Lower leg skin (tissue), 4 donors: ENCODE measurements at regions not wholly inside any gene's neighbourhood (a gene's known extent, or its start where the extent isn't known, plus 50 kb on each side); places are given as distances from the start of the nearest gene placed in this dataset.

Experiments
- DNase-seq, 2 donors: peaks; one replicate each; pipeline ENCODE4 v3.0.0-alpha.2; 2019; ENCODE audit warnings: low spot score in 2 of 2
- H3K4me3 ChIP-seq: fragments of 200-600 bp; sonication (generic); 2 replicates; pipeline ENCODE4 v1.5.1; 2017; ENCODE audit warnings: mild to moderate bottlenecking, low read depth; ENCODE audit not compliant: poor library complexity, severe bottlenecking
- POLR2A ChIP-seq, 2 donors: fragments of 450-650 bp; IDR thresholded peaks; one replicate each; pipeline ENCODE4 v1.6.1; 2016 to 2017; ENCODE audit warnings: antibody characterized with exemption in 2 of 2, mild to moderate bottlenecking in 1 of 2, moderate library complexity in 1 of 2
- WGBS, 2 donors: methylation state at CpG; one replicate each; pipeline ENCODE4 v1.1.5; 2018; 5-methylcytosine and 5-hydroxymethylcytosine counted together
- intact Hi-C: fragments of 100-400 bp; cut with DNase I; formaldehyde crosslinking; loops from one replicate; pipeline ENCODE4 v1.15.0; 2023; ENCODE audit warnings: low total_unique reads
- TF ChIP-seq, protein P1 (sequence below), 3 donors: fragments of 450-650 bp; IDR thresholded peaks; one replicate each; pipeline ENCODE4 v1.5.1; 2016; ENCODE audit warnings: antibody characterized with exemption in 3 of 3, mild to moderate bottlenecking in 3 of 3, moderate library complexity in 2 of 3

DNA sequence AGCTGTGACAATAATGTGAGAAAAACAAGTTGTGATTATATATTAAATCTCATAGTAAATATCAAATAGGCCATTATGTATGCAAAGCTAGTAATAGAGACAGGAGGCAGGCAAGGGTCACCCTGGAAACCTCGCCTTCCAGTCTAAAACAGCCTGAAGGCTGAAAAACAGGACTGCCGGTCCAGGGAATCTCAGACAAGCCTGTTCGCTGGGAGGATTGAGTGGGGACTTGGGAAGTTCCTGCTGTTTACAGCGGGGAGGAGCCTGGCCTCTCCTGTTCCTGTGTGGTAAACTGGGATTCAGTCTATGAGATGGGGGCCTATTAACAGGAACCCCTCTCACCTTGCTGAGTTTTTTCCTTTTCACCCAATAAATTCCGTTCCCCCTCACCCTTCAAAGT, 2317.3 kb downstream of the PCDH7 start:
- no peak for DNase-seq
- intact Hi-C loops: no loop called here
- 65 to 76% methylated on average over 5 of the region's 5 CpGs for WGBS, 2 donors
- TF ChIP-seq, protein P1, sequence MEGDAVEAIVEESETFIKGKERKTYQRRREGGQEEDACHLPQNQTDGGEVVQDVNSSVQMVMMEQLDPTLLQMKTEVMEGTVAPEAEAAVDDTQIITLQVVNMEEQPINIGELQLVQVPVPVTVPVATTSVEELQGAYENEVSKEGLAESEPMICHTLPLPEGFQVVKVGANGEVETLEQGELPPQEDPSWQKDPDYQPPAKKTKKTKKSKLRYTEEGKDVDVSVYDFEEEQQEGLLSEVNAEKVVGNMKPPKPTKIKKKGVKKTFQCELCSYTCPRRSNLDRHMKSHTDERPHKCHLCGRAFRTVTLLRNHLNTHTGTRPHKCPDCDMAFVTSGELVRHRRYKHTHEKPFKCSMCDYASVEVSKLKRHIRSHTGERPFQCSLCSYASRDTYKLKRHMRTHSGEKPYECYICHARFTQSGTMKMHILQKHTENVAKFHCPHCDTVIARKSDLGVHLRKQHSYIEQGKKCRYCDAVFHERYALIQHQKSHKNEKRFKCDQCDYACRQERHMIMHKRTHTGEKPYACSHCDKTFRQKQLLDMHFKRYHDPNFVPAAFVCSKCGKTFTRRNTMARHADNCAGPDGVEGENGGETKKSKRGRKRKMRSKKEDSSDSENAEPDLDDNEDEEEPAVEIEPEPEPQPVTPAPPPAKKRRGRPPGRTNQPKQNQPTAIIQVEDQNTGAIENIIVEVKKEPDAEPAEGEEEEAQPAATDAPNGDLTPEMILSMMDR (IDR thresholded peaks at IDR 0.05): no peak
- no peak for TF ChIP-seq POLR2A (IDR thresholded peaks at IDR 0.05)
- H3K4me3 ChIP-seq: no peak overlapping the region

DNA sequence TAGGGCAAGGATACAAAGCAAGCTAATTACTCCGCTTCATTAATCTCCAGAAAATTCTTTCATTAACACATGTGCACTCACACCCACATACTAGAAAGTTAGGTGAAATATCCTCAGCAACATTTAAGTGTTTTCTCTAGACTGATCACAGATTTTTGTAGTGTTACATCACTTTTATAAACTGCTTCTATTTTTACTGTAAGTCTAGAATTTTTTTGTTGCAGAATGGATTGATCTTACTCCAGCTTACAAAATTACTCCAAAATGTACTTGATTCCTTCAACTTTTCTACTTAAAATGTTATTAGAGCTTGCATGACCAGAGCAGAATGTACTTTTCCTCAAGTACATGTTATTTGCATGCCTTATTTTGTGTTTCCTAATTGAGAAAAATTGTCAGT, 2325.2 kb downstream of the PCDH7 start:
- no peak for TF ChIP-seq POLR2A (IDR thresholded peaks at IDR 0.05)
- TF ChIP-seq, protein P1 (IDR thresholded peaks at IDR 0.05): no peak
- H3K4me3 ChIP-seq: no peak overlapping the region
- no peak for DNase-seq
- intact Hi-C loops: no loop called here
- WGBS, 2 donors: 59 to 62% methylated on average over 1 of the region's 1 CpG

DNA sequence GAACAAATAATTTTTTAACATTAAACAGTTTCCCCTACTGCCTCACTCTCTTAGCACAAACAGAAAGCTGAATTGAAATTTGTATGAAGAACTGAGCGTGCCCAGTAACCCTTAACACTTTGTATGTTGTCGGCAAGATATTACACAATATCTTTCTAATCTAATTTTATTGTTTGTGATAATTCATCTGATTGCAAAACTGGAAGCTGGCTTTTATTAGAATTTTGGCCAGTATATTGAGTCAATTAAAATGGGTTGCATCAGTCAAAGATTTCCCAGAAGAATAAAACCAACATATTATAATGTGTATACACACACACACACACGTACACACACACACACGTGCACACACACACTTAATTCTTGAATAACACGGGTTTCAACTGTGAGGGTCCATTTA, 2332.1 kb downstream of the PCDH7 start:
- 60 to 64% methylated on average over 5 of the region's 5 CpGs for WGBS, 2 donors
- intact Hi-C loops: no loop called here
- no peak for DNase-seq
- no peak overlapping the region for H3K4me3 ChIP-seq
- TF ChIP-seq, protein P1 (IDR thresholded peaks at IDR 0.05): no peak
- TF ChIP-seq POLR2A (IDR thresholded peaks at IDR 0.05): no peak

DNA sequence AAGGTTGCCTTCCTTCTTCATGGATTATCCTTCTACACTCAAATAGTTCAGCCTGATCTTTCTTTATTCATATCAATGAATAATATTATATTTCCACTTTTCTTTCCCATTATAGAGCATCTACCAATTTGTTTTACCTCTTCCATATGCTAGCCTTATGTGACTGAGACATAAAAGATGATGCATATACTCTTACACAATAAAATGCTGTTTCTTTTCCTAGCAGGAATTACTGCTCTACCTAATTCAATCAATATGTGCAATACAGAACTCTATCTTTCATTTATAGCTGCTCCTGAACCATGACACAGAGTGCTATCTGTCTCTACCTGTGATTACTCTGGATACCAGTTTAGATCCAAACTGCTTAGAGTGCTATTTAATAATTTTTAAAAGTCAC, 2334.0 kb downstream of the PCDH7 start:
- no peak for DNase-seq
- intact Hi-C loops: no loop called here
- TF ChIP-seq, protein P1 (IDR thresholded peaks at IDR 0.05): no peak
- no peak for TF ChIP-seq POLR2A (IDR thresholded peaks at IDR 0.05)
- no peak overlapping the region for H3K4me3 ChIP-seq

DNA sequence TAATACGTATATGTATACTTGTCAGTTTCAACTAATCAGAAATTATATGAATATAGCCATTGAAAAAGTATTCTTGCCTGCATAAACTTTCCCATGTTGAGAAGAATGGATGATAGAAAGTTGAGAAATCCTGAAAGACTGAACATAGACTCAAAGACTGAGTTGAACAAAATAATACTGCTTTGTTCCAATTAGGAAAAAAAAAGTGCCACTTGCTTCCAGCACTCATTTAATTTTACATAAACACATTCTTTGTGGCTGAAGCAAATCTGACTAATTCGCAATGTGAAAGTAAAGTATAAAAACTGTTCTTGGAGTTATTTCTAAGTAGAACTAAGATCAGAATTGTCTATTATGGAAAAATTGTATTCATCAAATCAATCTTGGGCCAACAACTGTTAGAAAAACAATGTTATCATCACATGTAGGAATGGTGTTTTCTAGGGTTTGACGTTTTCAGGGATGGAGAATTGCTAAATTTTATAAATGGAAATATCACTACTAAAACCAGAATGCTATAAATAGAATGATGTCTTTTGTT, 2334.6 kb downstream of the PCDH7 start:
- DNase-seq: no peak
- TF ChIP-seq POLR2A (IDR thresholded peaks at IDR 0.05): no peak
- TF ChIP-seq, protein P1 (IDR thresholded peaks at IDR 0.05): no peak
- intact Hi-C loops: no loop called here
- 48 to 54% methylated on average over 3 of the region's 3 CpGs for WGBS, 2 donors
- no peak overlapping the region for H3K4me3 ChIP-seq

DNA sequence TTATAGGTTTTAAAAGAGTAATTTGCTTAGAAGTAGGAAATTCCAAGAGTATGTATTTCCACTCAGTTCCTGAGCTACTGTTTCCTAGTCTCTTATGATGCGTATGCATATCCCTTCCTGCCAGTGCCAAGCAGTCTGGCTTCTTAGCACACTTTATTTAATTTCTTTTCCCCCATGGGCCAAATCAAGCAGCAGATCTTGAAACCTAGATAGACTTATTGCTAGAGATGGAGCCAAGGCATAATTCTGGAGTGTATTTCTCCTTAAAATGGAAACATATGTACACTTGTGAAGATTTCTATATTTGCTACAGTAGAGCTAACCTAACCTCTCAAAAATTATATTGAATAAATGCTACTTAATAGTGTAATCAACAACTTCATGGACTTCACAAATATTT, 2337.6 kb downstream of the PCDH7 start:
- no peak overlapping the region for H3K4me3 ChIP-seq
- 56 to 66% methylated on average over 1 of the region's 1 CpG for WGBS, 2 donors

More for the DNA sequence above, 2337.6 kb downstream of the PCDH7 start:
- DNase-seq: no peak
- no peak for TF ChIP-seq POLR2A (IDR thresholded peaks at IDR 0.05)
- TF ChIP-seq, protein P1 (IDR thresholded peaks at IDR 0.05): no peak
- intact Hi-C loops: no loop called here
